ENCODE measurements at regions not wholly inside any gene's neighbourhood (a gene's known extent, or its start where the extent isn't known, plus 50 kb on each side); places are given as distances from the start of the nearest gene placed in this dataset.

GRCh38 chr5:4547547-4547946 lies 592.6 kb upstream of the ADAMTS16 start:
- 85 to 93% (median 85%) methylated on average over 6 of the region's 6 CpGs for WGBS, 3 donors
- no peak for DNase-seq
- Histone ChIP-seq H3K27ac (no peak overlapping the region), H3K9me3 (no peaks in the 10 kb centered on the region), H3K4me1 (ENCODE audit: insufficient read depth) (no peaks in the 10 kb centered on the region), H3K27me3 (no peaks in the 10 kb centered on the region), H3K4me3 (no peak overlapping the region), H3K36me3 (no peaks in the 10 kb centered on the region)
- TF ChIP-seq POLR2A (IDR thresholded peaks at IDR 0.05) (no peak), CTCF (IDR thresholded peaks at IDR 0.05) (no peak), EP300 (IDR thresholded peaks at IDR 0.05) (no peak)
- intact Hi-C loops (cut with DNase I), result no loop called here

- Histone ChIP-seq H3K4me3 (no peak overlapping the region), H3K27me3 (no peaks in the 10 kb centered on the region), H3K36me3 (no peaks in the 10 kb centered on the region), H3K9me3 (no peaks in the 10 kb centered on the region), H3K27ac (no peak overlapping the region), H3K4me1 (ENCODE audit: insufficient read depth) (no peaks in the 10 kb centered on the region)
- DNase-seq, result no peak
- TF ChIP-seq EP300 (IDR thresholded peaks at IDR 0.05), result no peak
- TF ChIP-seq CTCF (IDR thresholded peaks at IDR 0.05), result no peak
- TF ChIP-seq POLR2A (IDR thresholded peaks at IDR 0.05), result no peak
- intact Hi-C loops (cut with DNase I), result no loop called here
- WGBS, 3 donors, result 67 to 86% (median 75%) methylated on average over 1 of the region's 1 CpG
Observed at GRCh38 chr5:4548341-4548740, 591.8 kb upstream of the ADAMTS16 start.

- TF ChIP-seq EP300 (IDR thresholded peaks at IDR 0.05), result no peak
- no peak for TF ChIP-seq POLR2A (IDR thresholded peaks at IDR 0.05)
- no peak for TF ChIP-seq CTCF (IDR thresholded peaks at IDR 0.05)
- Histone ChIP-seq H3K9me3 (no peaks in the 10 kb centered on the region), H3K36me3 (no peaks in the 10 kb centered on the region), H3K4me3 (no peak overlapping the region), H3K4me1 (ENCODE audit: insufficient read depth) (no peaks in the 10 kb centered on the region), H3K27me3 (no peaks in the 10 kb centered on the region), H3K27ac (no peak overlapping the region)
- intact Hi-C loops (cut with DNase I), result no loop called here
- DNase-seq, result no peak
- 75 to 77% (median 76%) methylated on average over 1 of the region's 1 CpG for WGBS, 3 donors
Observed at GRCh38 chr5:4549351-4549750, 590.8 kb upstream of the ADAMTS16 start.

- intact Hi-C loops (cut with DNase I), result no loop called here
- no peaks in the 10 kb centered on the region for H3K36me3 ChIP-seq
- no peaks in the 10 kb centered on the region for H3K27me3 ChIP-seq
- H3K4me3 ChIP-seq, result no peak overlapping the region
- H3K27ac ChIP-seq, result no peak overlapping the region
- H3K9me3 ChIP-seq, result no peaks in the 10 kb centered on the region
- H3K4me1 ChIP-seq (ENCODE audit: insufficient read depth), result no peaks in the 10 kb centered on the region
- DNase-seq, result no peak
- no peak for TF ChIP-seq EP300 (IDR thresholded peaks at IDR 0.05)
- TF ChIP-seq POLR2A (IDR thresholded peaks at IDR 0.05), result no peak
- no peak for TF ChIP-seq CTCF (IDR thresholded peaks at IDR 0.05)
- WGBS, 3 donors, result 65 to 75% (median 69%) methylated on average over 3 of the region's 3 CpGs
Observed at GRCh38 chr5:4551034-4551433, 589.1 kb upstream of the ADAMTS16 start.

GRCh38 chr5:4553130-4553529 lies 587.0 kb upstream of the ADAMTS16 start:
- H3K27ac ChIP-seq, result no peak overlapping the region
- no peaks in the 10 kb centered on the region for H3K36me3 ChIP-seq
- H3K9me3 ChIP-seq, result no peaks in the 10 kb centered on the region
- no peaks in the 10 kb centered on the region for H3K27me3 ChIP-seq
- TF ChIP-seq EP300 (IDR thresholded peaks at IDR 0.05) (no peak), CTCF (IDR thresholded peaks at IDR 0.05) (no peak), POLR2A (IDR thresholded peaks at IDR 0.05) (no peak)
- H3K4me3 ChIP-seq, result no peak overlapping the region
- no peaks in the 10 kb centered on the region for H3K4me1 ChIP-seq (ENCODE audit: insufficient read depth)
- intact Hi-C loops (cut with DNase I), result no loop called here
- no peak for DNase-seq

Data from ovary (tissue), 7 donors.